GM12878 (cell line): ENCODE measurements at regions not wholly inside any gene's neighbourhood (a gene's known extent, or its start where the extent isn't known, plus 50 kb on each side); places are given as distances from the start of the nearest gene placed in this dataset.

Experiments used
- POLR2A ChIP-seq: IDR thresholded peaks from 2 replicates; pipeline ENCODE4 v1.6.1; 2011; ENCODE audit warnings: low read depth, mild to moderate bottlenecking, low read length
- POLR2AphosphoS5 ChIP-seq: IDR thresholded peaks from 2 replicates; pipeline ENCODE4 v1.6.1; 2011; ENCODE audit warnings: mild to moderate bottlenecking, low read length, inconsistent platforms
- TF ChIP-seq, protein P1 (sequence below), 3 experiments: IDR thresholded peaks in 2 of 3; conservative IDR thresholded peaks in 1 of 3; 2 replicates each; pipeline ENCODE4 v1.5.1; 2011; ENCODE audit warnings: low read depth in 3 of 3, low read length in 3 of 3, mild to moderate bottlenecking in 3 of 3, control low read depth in 2 of 3, moderate library complexity in 2 of 3, inconsistent platforms in 1 of 3, mixed read lengths in 1 of 3; ENCODE audit not compliant: control insufficient read depth in 2 of 3, insufficient read depth in 1 of 3; ENCODE audit errors: extremely low read depth in 1 of 3

DNA sequence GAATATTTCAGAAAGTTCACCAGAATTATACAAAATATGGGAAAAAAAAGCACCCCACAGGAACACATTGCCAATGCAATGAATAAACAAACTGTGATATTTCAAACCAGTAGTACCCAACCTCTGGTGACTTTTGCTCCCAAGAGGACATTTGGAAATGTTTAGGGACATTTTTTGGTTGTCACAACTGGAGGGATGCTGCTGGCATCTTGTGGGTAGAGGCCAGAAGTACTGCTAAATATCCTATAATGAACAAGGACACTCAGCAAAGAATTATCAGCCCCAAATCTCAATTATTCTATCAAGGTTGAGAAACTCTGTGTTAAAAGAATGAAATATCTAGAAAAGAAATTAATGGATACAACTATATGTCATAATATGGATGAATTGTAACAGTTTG lies 1334.4 kb upstream of the FLRT2 start:
- TF ChIP-seq POLR2AphosphoS5 (no peak), POLR2A (no peak)
- TF ChIP-seq, protein P1, sequence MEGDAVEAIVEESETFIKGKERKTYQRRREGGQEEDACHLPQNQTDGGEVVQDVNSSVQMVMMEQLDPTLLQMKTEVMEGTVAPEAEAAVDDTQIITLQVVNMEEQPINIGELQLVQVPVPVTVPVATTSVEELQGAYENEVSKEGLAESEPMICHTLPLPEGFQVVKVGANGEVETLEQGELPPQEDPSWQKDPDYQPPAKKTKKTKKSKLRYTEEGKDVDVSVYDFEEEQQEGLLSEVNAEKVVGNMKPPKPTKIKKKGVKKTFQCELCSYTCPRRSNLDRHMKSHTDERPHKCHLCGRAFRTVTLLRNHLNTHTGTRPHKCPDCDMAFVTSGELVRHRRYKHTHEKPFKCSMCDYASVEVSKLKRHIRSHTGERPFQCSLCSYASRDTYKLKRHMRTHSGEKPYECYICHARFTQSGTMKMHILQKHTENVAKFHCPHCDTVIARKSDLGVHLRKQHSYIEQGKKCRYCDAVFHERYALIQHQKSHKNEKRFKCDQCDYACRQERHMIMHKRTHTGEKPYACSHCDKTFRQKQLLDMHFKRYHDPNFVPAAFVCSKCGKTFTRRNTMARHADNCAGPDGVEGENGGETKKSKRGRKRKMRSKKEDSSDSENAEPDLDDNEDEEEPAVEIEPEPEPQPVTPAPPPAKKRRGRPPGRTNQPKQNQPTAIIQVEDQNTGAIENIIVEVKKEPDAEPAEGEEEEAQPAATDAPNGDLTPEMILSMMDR (IDR thresholded peaks at IDR 0.05 in 2 of 3, conservative IDR thresholded peaks at IDR 0.05 in 1 of 3; ENCODE audit: control insufficient read depth in 2 of 3, extremely low read depth in 1 of 3, insufficient read depth in 1 of 3, low read depth in 3 of 3, low read length in 3 of 3) = no peak
